ENCODE measurements at regions not wholly inside any gene's neighbourhood (a gene's known extent, or its start where the extent isn't known, plus 50 kb on each side); places are given as distances from the start of the nearest gene placed in this dataset.
A peak's percentile ranks its signal among the peaks of the same experiment; 100 is the strongest.
"Not testable (repeated sequence)": the region's sequence is repeated elsewhere in the genome, so short reads cannot be mapped to it uniquely, and the experiment has no call there.

- TF ChIP-seq EZH2phosphoT487 (IDR thresholded peaks at IDR 0.05; ENCODE audit: low read depth, severe bottlenecking, unreplicated experiment), result no peak
- TF ChIP-seq EZH2 (IDR thresholded peaks at IDR 0.05; ENCODE audit: borderline replicate concordance), result no peak
- no peak for TF ChIP-seq CTCF (IDR thresholded peaks at IDR 0.05; ENCODE audit: poor library complexity)
- H3K36me3 ChIP-seq (replicated peaks; ENCODE audit: insufficient read depth, low read depth), result no peaks in the 10 kb centered on the region
- no peaks in the 10 kb centered on the region for H3K79me2 ChIP-seq
- H3K4me2 ChIP-seq, result no peak overlapping the region
- H3K9me2 ChIP-seq (replicated peaks; ENCODE audit: insufficient read depth), result no peaks in the 10 kb centered on the region
- H4K20me1 ChIP-seq (ENCODE audit: insufficient read depth, poor library complexity, severe bottlenecking), result no peaks in the 10 kb centered on the region
- H3K27me3 ChIP-seq, result no peaks in the 10 kb centered on the region
- no peak overlapping the region for H3K4me3 ChIP-seq
- H3K4me1 ChIP-seq (ENCODE audit: insufficient read depth), result peaks cover 19% of the 10 kb centered on the region
- H3K9me3 ChIP-seq (ENCODE audit: low read depth), result no peaks in the 10 kb centered on the region
- DNase-seq (ENCODE audit: low spot score), result no peak
- H2AFZ ChIP-seq, result no peak overlapping the region
- peak overlapping the region; percentile 87 for H3K27ac ChIP-seq
These were observed 138.2 kb upstream of the RAB4A start for GRCh38 chr1:229132706-229133105.

- Histone ChIP-seq H3K27ac (peak overlapping the region; percentile 87), H3K9me3 (ENCODE audit: low read depth) (no peaks in the 10 kb centered on the region), H3K36me3 (replicated peaks; ENCODE audit: insufficient read depth, low read depth) (no peaks in the 10 kb centered on the region), H3K27me3 (no peaks in the 10 kb centered on the region), H4K20me1 (ENCODE audit: insufficient read depth, poor library complexity, severe bottlenecking) (no peaks in the 10 kb centered on the region), H3K4me3 (no peak overlapping the region), H3K4me2 (no peak overlapping the region), H3K79me2 (no peaks in the 10 kb centered on the region), H3K4me1 (ENCODE audit: insufficient read depth) (peaks cover 19% of the 10 kb centered on the region), H2AFZ (no peak overlapping the region), H3K9me2 (replicated peaks; ENCODE audit: insufficient read depth) (no peaks in the 10 kb centered on the region)
- no peak for DNase-seq (ENCODE audit: low spot score)
- 81% methylated on average over 2 of the region's 2 CpGs for WGBS (ENCODE audit: low lambda C conversion rate, missing lambda C conversion rate)
- TF ChIP-seq EZH2 (IDR thresholded peaks at IDR 0.05; ENCODE audit: borderline replicate concordance) (no peak), CTCF (IDR thresholded peaks at IDR 0.05; ENCODE audit: poor library complexity) (no peak), EZH2phosphoT487 (IDR thresholded peaks at IDR 0.05; ENCODE audit: low read depth, severe bottlenecking, unreplicated experiment) (no peak)
These were observed 137.8 kb upstream of the RAB4A start for GRCh38 chr1:229133151-229133550.

GRCh38 chr1:229133811-229134210 is 137.1 kb upstream of the RAB4A start:
- H3K27ac ChIP-seq, result no peak overlapping the region
- 96% methylated on average over 1 of the region's 1 CpG for WGBS (ENCODE audit: low lambda C conversion rate, missing lambda C conversion rate)
- H3K9me3 ChIP-seq (ENCODE audit: low read depth), result no peaks in the 10 kb centered on the region

GRCh38 chr1:229134381-229135217 is 136.3 kb upstream of the RAB4A start:
- DNase-seq (ENCODE audit: low spot score); H3K36me3 ChIP-seq (replicated peaks; ENCODE audit: insufficient read depth, low read depth); H3K27ac ChIP-seq; H4K20me1 ChIP-seq (ENCODE audit: insufficient read depth, poor library complexity, severe bottlenecking); H3K9me2 ChIP-seq (replicated peaks; ENCODE audit: insufficient read depth); H2AFZ ChIP-seq; H3K4me2 ChIP-seq; H3K79me2 ChIP-seq; H3K27me3 ChIP-seq; H3K9me3 ChIP-seq (ENCODE audit: low read depth); H3K4me3 ChIP-seq: not testable (repeated sequence)
- H3K4me1 ChIP-seq (ENCODE audit: insufficient read depth), result peaks cover 22% of the 10 kb centered on the region

More at GRCh38 chr1:229133811-229134210, 137.1 kb upstream of the RAB4A start:
- Histone ChIP-seq H2AFZ (no peak overlapping the region), H3K27me3 (no peaks in the 10 kb centered on the region), H4K20me1 (ENCODE audit: insufficient read depth, poor library complexity, severe bottlenecking) (no peaks in the 10 kb centered on the region), H3K4me1 (ENCODE audit: insufficient read depth) (peaks cover 23% of the 10 kb centered on the region), H3K4me2 (no peak overlapping the region), H3K4me3 (no peak overlapping the region), H3K36me3 (replicated peaks; ENCODE audit: insufficient read depth, low read depth) (no peaks in the 10 kb centered on the region), H3K79me2 (no peaks in the 10 kb centered on the region), H3K9me2 (replicated peaks; ENCODE audit: insufficient read depth) (no peaks in the 10 kb centered on the region)
- DNase-seq (ENCODE audit: low spot score), result no peak
- no peak for TF ChIP-seq EZH2phosphoT487 (IDR thresholded peaks at IDR 0.05; ENCODE audit: low read depth, severe bottlenecking, unreplicated experiment)
- no peak for TF ChIP-seq EZH2 (IDR thresholded peaks at IDR 0.05; ENCODE audit: borderline replicate concordance)
- TF ChIP-seq CTCF (IDR thresholded peaks at IDR 0.05; ENCODE audit: poor library complexity), result no peak

Data from hepatocyte (in vitro differentiated cells).